ENCODE measurements at regions not wholly inside any gene's neighbourhood (a gene's known extent, or its start where the extent isn't known, plus 50 kb on each side); places are given as distances from the start of the nearest gene placed in this dataset.

DNA sequence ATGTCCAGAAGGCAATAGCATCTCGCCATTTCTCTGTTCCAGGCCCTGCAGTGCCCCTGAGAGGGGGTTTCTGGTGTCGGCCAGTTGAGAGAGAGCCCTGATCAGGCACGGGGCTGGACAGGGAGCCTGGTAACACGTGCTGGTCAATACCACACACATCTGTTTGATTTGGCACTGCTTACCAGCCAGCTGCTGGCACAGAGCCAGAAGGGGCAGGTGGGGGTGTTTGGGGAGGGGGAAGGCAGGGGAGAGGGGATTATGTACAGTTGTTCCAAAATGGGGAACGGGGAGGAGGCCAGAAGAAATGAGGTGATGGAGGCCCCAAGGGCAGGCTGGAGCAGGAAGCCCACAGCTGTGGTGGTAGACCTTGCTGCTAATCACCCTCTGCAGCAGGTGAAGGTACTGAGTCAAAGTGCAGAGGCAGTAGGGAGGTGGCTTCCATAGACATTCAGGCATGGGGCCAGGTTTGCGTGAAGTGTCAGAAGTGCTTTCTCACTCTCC is 153.5 kb upstream of the LPP start:
- peak overlapping the region; percentile 13 for H3K4me2 ChIP-seq (ENCODE audit: insufficient read depth, low read length)
- H3K27me3 ChIP-seq (ENCODE audit: control insufficient read depth in 2 of 2, insufficient read depth in 2 of 2, low read length in 2 of 2), result no peaks in the 10 kb centered on the region
- H3K4me1 ChIP-seq (ENCODE audit: control insufficient read depth, extremely low read depth, insufficient read depth, low read length), result peaks cover 7% of the 10 kb centered on the region
- H3K9ac ChIP-seq (replicated peaks; ENCODE audit: extremely low read depth, insufficient read depth, low read length), result no peak overlapping the region
- no peak for FAIRE-seq
- H3K9me1 ChIP-seq (replicated peaks; ENCODE audit: control insufficient read depth, extremely low read depth, insufficient read depth, low read length), result no peaks in the 10 kb centered on the region
- no peak overlapping the region for H3K4me3 ChIP-seq (replicated peaks in 1 of 3; ENCODE audit: insufficient read depth in 1 of 3, low read depth in 1 of 3, low read length in 3 of 3)
- H3K79me2 ChIP-seq (ENCODE audit: control insufficient read depth, insufficient read depth, low read length), result no peaks in the 10 kb centered on the region
- TF ChIP-seq EZH2 (IDR thresholded peaks at IDR 0.05; ENCODE audit: borderline replicate concordance, low read depth, low read length, severe bottlenecking) (no peak), POLR2A (IDR thresholded peaks at IDR 0.05; ENCODE audit: low read depth, low read length) (no peak), MYC (IDR thresholded peaks at IDR 0.05; ENCODE audit: low read depth, low read length) (no peak), FOS (IDR thresholded peaks at IDR 0.05; ENCODE audit: borderline replicate concordance, insufficient read depth, low read length) (no peak), POLR2AphosphoS5 (IDR thresholded peaks at IDR 0.05; ENCODE audit: insufficient read depth, low read depth, low read length) (no peak), GATA2 (IDR thresholded peaks at IDR 0.05; ENCODE audit: insufficient read depth, insufficient read length, low read depth, low read length) (no peak), JUN (IDR thresholded peaks at IDR 0.05; ENCODE audit: borderline replicate concordance, insufficient read depth, insufficient read length, low read depth) (no peak)
- TF ChIP-seq, protein P1, sequence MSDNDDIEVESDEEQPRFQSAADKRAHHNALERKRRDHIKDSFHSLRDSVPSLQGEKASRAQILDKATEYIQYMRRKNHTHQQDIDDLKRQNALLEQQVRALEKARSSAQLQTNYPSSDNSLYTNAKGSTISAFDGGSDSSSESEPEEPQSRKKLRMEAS (IDR thresholded peaks at IDR 0.05; ENCODE audit: insufficient read depth, insufficient read length), result no peak
- TF ChIP-seq, protein P2, sequence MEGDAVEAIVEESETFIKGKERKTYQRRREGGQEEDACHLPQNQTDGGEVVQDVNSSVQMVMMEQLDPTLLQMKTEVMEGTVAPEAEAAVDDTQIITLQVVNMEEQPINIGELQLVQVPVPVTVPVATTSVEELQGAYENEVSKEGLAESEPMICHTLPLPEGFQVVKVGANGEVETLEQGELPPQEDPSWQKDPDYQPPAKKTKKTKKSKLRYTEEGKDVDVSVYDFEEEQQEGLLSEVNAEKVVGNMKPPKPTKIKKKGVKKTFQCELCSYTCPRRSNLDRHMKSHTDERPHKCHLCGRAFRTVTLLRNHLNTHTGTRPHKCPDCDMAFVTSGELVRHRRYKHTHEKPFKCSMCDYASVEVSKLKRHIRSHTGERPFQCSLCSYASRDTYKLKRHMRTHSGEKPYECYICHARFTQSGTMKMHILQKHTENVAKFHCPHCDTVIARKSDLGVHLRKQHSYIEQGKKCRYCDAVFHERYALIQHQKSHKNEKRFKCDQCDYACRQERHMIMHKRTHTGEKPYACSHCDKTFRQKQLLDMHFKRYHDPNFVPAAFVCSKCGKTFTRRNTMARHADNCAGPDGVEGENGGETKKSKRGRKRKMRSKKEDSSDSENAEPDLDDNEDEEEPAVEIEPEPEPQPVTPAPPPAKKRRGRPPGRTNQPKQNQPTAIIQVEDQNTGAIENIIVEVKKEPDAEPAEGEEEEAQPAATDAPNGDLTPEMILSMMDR (IDR thresholded peaks at IDR 0.05; ENCODE audit: extremely low read depth in 1 of 2, insufficient read depth in 1 of 2, low read depth in 1 of 2, low read length in 2 of 2), result no peak
- no peaks in the 10 kb centered on the region for H4K20me1 ChIP-seq (replicated peaks; ENCODE audit: control insufficient read depth, extremely low read depth, insufficient read depth, low read length)
- ChIA-PET CTCF (interaction anchor here (1.1 to 1.5 kb wide), 3 partner anchors 11 to 954 kb away, joined by 3 read pairs; no protein-coding TSS in a partner anchor), POLR2A (no interaction called here)
- H3K36me3 ChIP-seq (ENCODE audit: control insufficient read depth in 2 of 2, extremely low read depth in 1 of 2, insufficient read depth in 2 of 2, low read length in 2 of 2), result no peaks in the 10 kb centered on the region
- dilution Hi-C loops (cut with MboI; ENCODE audit: extremely low pct_ligation_motif_present, low sequenced_read_pairs) (no loop called here), intact Hi-C loops (cut with micrococcal nuclease) (no loop called here)
- H3K9me3 ChIP-seq (replicated peaks; ENCODE audit: control insufficient read depth, insufficient read depth, low read length), result no peaks in the 10 kb centered on the region
- H2AFZ ChIP-seq (ENCODE audit: low read depth, low read length), result no peak overlapping the region
- DNase-seq (ENCODE audit: low read depth, low spot score), result no peak
- no TSS peak for BruUV-seq (replicated peaks)
- no peak overlapping the region for H3K27ac ChIP-seq (ENCODE audit: insufficient read depth, low read depth, low read length)
